ENCODE measurements at regions not wholly inside any gene's neighbourhood (a gene's known extent, or its start where the extent isn't known, plus 50 kb on each side); places are given as distances from the start of the nearest gene placed in this dataset.
"Not testable (repeated sequence)": the region's sequence is repeated elsewhere in the genome, so short reads cannot be mapped to it uniquely, and the experiment has no call there.

DNA sequence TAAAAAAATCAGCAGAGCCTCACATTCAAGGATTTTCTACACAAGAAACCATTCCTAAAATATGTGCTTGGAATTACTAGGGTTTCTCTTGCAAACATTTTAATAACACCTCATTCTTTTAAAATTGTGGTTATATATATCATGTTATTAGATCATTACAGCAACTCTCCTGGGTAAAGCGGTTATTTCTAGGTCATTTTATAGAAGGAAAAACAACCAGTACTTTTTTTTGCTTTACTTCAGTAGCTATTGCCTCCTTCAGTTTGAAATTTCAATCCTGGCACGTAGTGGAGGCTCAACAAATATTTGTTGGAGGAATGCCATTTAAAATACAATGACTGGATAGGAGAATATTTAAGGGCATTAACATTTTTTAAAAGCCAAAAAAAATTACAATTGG, 220.6 kb downstream of the CDRT15L2 start:
- Histone ChIP-seq H3K9me3 (replicated peaks; ENCODE audit: control insufficient read depth, insufficient read depth, low read length) (no peaks in the 10 kb centered on the region), H3K4me1 (ENCODE audit: control insufficient read depth, insufficient read depth, low read length) (no peaks in the 10 kb centered on the region), H3K9ac (ENCODE audit: control insufficient read depth, insufficient read depth, low read length) (no peak overlapping the region), H3K36me3 (ENCODE audit: control insufficient read depth in 2 of 2, insufficient read depth in 2 of 2, low read length in 1 of 2) (no peaks in the 10 kb centered on the region), H3K27me3 (replicated peaks in 1 of 2; ENCODE audit: control insufficient read depth in 2 of 2, insufficient read depth in 2 of 2, low read length in 1 of 2) (no peaks in the 10 kb centered on the region), H3K4me2 (ENCODE audit: control insufficient read depth, insufficient read depth) (no peak overlapping the region), H2AFZ (ENCODE audit: control insufficient read depth, low read depth, low read length) (no peak overlapping the region), H3K79me2 (ENCODE audit: control insufficient read depth, insufficient read depth, low read length) (no peaks in the 10 kb centered on the region), H3K4me3 (no peak overlapping the region), H3K27ac (ENCODE audit: control insufficient read depth, insufficient read depth) (no peak overlapping the region), H4K20me1 (ENCODE audit: control insufficient read depth, insufficient read depth) (no peaks in the 10 kb centered on the region)
- ChIA-PET POLR2A (no interaction called here), CTCF (no interaction called here), SMC1A (ENCODE audit: uncharacterized antibody, unreplicated experiment) (no interaction called here), RAD21 (ENCODE audit: unreplicated experiment) (no interaction called here)
- intact Hi-C loops (cut with micrococcal nuclease; ENCODE audit: unreplicated experiment), result loop anchor here (5.0 kb wide), 1 partner anchor 192 kb away; no protein-coding TSS in a partner anchor
- TF ChIP-seq ASH2L (IDR thresholded peaks at IDR 0.05; ENCODE audit: borderline replicate concordance, low read depth) (no peak), ZNF384 (IDR thresholded peaks at IDR 0.05; ENCODE audit: borderline replicate concordance, low read depth, low read length) (no peak)
- ATAC-seq (no peak), DNase-seq (ENCODE audit: low read depth, low spot score) (no peak), FAIRE-seq (no peak)
- in situ Hi-C loops (cut with MboI), result no loop called here
- 14% methylated on average over 2 of the region's 2 CpGs for WGBS (ENCODE audit: insufficient coverage, insufficient replicate concordance, low lambda C conversion rate, missing lambda C conversion rate)
- no TSS peak for BruUV-seq (replicated peaks)

DNA sequence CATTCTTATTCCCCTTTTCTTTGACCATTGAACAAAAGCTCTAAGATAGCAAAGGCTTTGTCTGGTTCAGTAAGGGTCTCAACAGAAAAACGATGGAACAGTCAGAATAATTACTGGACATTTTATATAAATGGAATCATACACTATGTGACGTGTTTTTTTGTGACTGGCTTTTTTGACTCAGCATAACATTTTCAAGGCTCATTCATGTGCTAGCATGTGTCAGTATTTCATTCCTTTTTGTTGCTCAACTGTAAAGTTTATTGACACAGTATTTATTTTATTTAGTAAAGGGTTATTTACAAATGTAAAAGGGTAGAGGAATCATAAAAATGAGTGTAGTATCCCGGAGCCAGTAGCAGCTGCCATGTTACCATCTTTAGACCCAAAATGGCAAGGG, 226.2 kb downstream of the CDRT15L2 start:
- H3K4me1 ChIP-seq (ENCODE audit: control insufficient read depth, insufficient read depth, low read length), result no peaks in the 10 kb centered on the region
- ChIA-PET SMC1A (ENCODE audit: uncharacterized antibody, unreplicated experiment) (interaction anchor here (0.6 kb wide), 1 partner anchor 410 kb away, joined by 3 read pairs; no protein-coding TSS in a partner anchor), POLR2A (no interaction called here), CTCF (no interaction called here), RAD21 (ENCODE audit: unreplicated experiment) (no interaction called here)
- TF ChIP-seq RUNX3 (IDR thresholded peaks at IDR 0.05; ENCODE audit: low read length) (no peak), EP300 (IDR thresholded peaks at IDR 0.05; ENCODE audit: borderline replicate concordance in 1 of 2, control insufficient read depth in 1 of 2, low read depth in 2 of 2, low read length in 2 of 2) (no peak)
- TF ChIP-seq, protein P1, sequence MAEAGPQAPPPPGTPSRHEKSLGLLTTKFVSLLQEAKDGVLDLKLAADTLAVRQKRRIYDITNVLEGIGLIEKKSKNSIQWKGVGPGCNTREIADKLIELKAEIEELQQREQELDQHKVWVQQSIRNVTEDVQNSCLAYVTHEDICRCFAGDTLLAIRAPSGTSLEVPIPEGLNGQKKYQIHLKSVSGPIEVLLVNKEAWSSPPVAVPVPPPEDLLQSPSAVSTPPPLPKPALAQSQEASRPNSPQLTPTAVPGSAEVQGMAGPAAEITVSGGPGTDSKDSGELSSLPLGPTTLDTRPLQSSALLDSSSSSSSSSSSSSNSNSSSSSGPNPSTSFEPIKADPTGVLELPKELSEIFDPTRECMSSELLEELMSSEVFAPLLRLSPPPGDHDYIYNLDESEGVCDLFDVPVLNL (IDR thresholded peaks at IDR 0.05; ENCODE audit: low read depth, low read length), result no peak
- in situ Hi-C loops (cut with MboI), result no loop called here
- no peaks in the 10 kb centered on the region for H4K20me1 ChIP-seq (ENCODE audit: control insufficient read depth, insufficient read depth)
- no peak for ATAC-seq
- H3K4me3 ChIP-seq, result no peak overlapping the region
- no peaks in the 10 kb centered on the region for H3K9me3 ChIP-seq (replicated peaks; ENCODE audit: control insufficient read depth, insufficient read depth, low read length)
- DNase-seq (ENCODE audit: low read depth, low spot score), result no peak
- H3K9ac ChIP-seq (ENCODE audit: control insufficient read depth, insufficient read depth, low read length), result no peak overlapping the region
- no peak for FAIRE-seq
- intact Hi-C loops (cut with micrococcal nuclease; ENCODE audit: unreplicated experiment), result no loop called here
- no peak overlapping the region for H3K4me2 ChIP-seq (ENCODE audit: control insufficient read depth, insufficient read depth)
- no TSS peak for BruUV-seq (replicated peaks)
- no peak overlapping the region for H3K27ac ChIP-seq (ENCODE audit: control insufficient read depth, insufficient read depth)
- H2AFZ ChIP-seq (ENCODE audit: control insufficient read depth, low read depth, low read length), result no peak overlapping the region
- no peaks in the 10 kb centered on the region for H3K27me3 ChIP-seq (replicated peaks in 1 of 2; ENCODE audit: control insufficient read depth in 2 of 2, insufficient read depth in 2 of 2, low read length in 1 of 2)
- no peaks in the 10 kb centered on the region for H3K36me3 ChIP-seq (ENCODE audit: control insufficient read depth in 2 of 2, insufficient read depth in 2 of 2, low read length in 1 of 2)
- 0% methylated on average over 3 of the region's 3 CpGs for WGBS (ENCODE audit: insufficient coverage, insufficient replicate concordance, low lambda C conversion rate, missing lambda C conversion rate)
- H3K79me2 ChIP-seq (ENCODE audit: control insufficient read depth, insufficient read depth, low read length), result no peaks in the 10 kb centered on the region

DNA sequence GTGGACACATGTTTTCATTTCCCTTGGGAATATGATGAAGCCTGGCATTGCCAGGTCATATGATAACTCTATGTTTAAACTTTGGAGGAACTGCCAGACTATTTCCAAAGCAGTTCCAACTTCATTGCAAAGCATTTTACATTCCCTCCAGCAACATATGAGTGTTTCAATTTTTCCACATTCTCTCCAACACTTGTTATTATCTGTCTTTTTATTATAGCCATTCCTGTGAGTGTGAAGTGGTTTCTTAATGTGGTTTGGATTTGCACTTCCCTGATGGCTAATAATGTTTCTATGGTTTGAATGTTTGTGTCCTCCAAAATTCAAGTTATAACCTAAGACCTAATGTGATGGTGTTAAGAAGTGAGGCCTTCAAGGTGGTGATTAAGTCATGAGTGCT, 228.0 kb downstream of the CDRT15L2 start:
- H3K79me2 ChIP-seq (ENCODE audit: control insufficient read depth, insufficient read depth, low read length); H3K36me3 ChIP-seq (ENCODE audit: control insufficient read depth in 2 of 2, insufficient read depth in 2 of 2, low read length in 1 of 2); H3K4me2 ChIP-seq (ENCODE audit: control insufficient read depth, insufficient read depth); H4K20me1 ChIP-seq (ENCODE audit: control insufficient read depth, insufficient read depth); H3K9ac ChIP-seq (ENCODE audit: control insufficient read depth, insufficient read depth, low read length); in situ Hi-C loops (cut with MboI); BruUV-seq (replicated peaks); DNase-seq (ENCODE audit: low read depth, low spot score); ATAC-seq; POLR2A ChIA-PET; H3K27ac ChIP-seq (ENCODE audit: control insufficient read depth, insufficient read depth); H3K27me3 ChIP-seq (replicated peaks in 1 of 2; ENCODE audit: control insufficient read depth in 2 of 2, insufficient read depth in 2 of 2, low read length in 1 of 2); H3K9me3 ChIP-seq (replicated peaks; ENCODE audit: control insufficient read depth, insufficient read depth, low read length); FAIRE-seq; intact Hi-C loops (cut with micrococcal nuclease; ENCODE audit: unreplicated experiment); H2AFZ ChIP-seq (ENCODE audit: control insufficient read depth, low read depth, low read length); H3K4me3 ChIP-seq; SMC1A ChIA-PET (ENCODE audit: uncharacterized antibody, unreplicated experiment); RAD21 ChIA-PET (ENCODE audit: unreplicated experiment); CTCF ChIA-PET; H3K4me1 ChIP-seq (ENCODE audit: control insufficient read depth, insufficient read depth, low read length): not testable (repeated sequence)

Data from GM12878 (cell line).